Liver (tissue), 8 donors: ENCODE measurements at regions not wholly inside any gene's neighbourhood (a gene's known extent, or its start where the extent isn't known, plus 50 kb on each side); places are given as distances from the start of the nearest gene placed in this dataset.

Experiments used
- DNase-seq: peaks from one replicate; pipeline ENCODE4 v3.0.0-alpha.2; 2017; ENCODE audit warnings: low spot score
- H3K27ac ChIP-seq, 2 donors: one replicate each; pipeline ENCODE4 v1.7.0; 2013; ENCODE audit warnings: inconsistent platforms in 2 of 2, low read length in 2 of 2, control low read depth in 1 of 2, low read depth in 1 of 2, mild to moderate bottlenecking in 1 of 2
- H3K27me3 ChIP-seq, 4 donors: one replicate each; pipeline versions ENCODE4 v1.6.1 to v1.7.0; 2013; ENCODE audit warnings: low read length in 3 of 4, inconsistent platforms in 1 of 4, mild to moderate bottlenecking in 1 of 4, moderate library complexity in 1 of 4; ENCODE audit not compliant: control insufficient read depth in 4 of 4, insufficient read depth in 4 of 4
- H3K36me3 ChIP-seq, 4 donors: one replicate each; pipeline versions ENCODE4 v1.6.1 to v1.7.0; 2013; ENCODE audit warnings: low read length in 3 of 4, mild to moderate bottlenecking in 3 of 4, low read depth in 1 of 4, moderate library complexity in 1 of 4; ENCODE audit not compliant: control insufficient read depth in 4 of 4, insufficient read depth in 3 of 4
- H3K4me1 ChIP-seq, 4 donors: one replicate each; pipeline versions ENCODE4 v1.6.1 to v1.7.0; 2013; ENCODE audit warnings: low read length in 3 of 4, mild to moderate bottlenecking in 3 of 4, moderate library complexity in 1 of 4; ENCODE audit not compliant: control insufficient read depth in 4 of 4, insufficient read depth in 4 of 4
- H3K4me3 ChIP-seq, 3 donors: one replicate each; pipeline versions ENCODE4 v1.6.1 to v1.7.0; 2013; ENCODE audit warnings: low read length in 3 of 3, control low read depth in 1 of 3, low read depth in 1 of 3, mild to moderate bottlenecking in 1 of 3
- H3K9ac ChIP-seq, 2 donors: one replicate each; pipeline ENCODE4 v1.7.0; 2013; ENCODE audit warnings: low read length in 2 of 2, mild to moderate bottlenecking in 2 of 2, moderate library complexity in 2 of 2, control low read depth in 1 of 2, low read depth in 1 of 2
- H3K9me3 ChIP-seq, 4 donors: one replicate each; pipeline versions ENCODE4 v1.6.1 to v1.7.0; 2013; ENCODE audit warnings: low read length in 3 of 4; ENCODE audit not compliant: control insufficient read depth in 4 of 4
- EGR1 ChIP-seq, 2 donors: IDR thresholded peaks; 2 replicates each; pipeline ENCODE4 v1.6.1; 2016 to 2018; ENCODE audit warnings: antibody characterized with exemption in 2 of 2, low read depth in 2 of 2
- FOXA1 ChIP-seq: IDR thresholded peaks from 2 replicates; pipeline ENCODE4 v1.6.1; 2016; ENCODE audit warnings: antibody characterized with exemption
- FOXA2 ChIP-seq: IDR thresholded peaks from 2 replicates; pipeline ENCODE4 v1.6.1; 2016; ENCODE audit warnings: antibody characterized with exemption
- GABPA ChIP-seq, 2 donors: IDR thresholded peaks in 1 of 2; conservative IDR thresholded peaks in 1 of 2; 2 replicates each; pipeline ENCODE4 v1.6.1; 2016; ENCODE audit warnings: antibody characterized with exemption in 2 of 2, mild to moderate bottlenecking in 1 of 2, moderate library complexity in 1 of 2
- HNF4A ChIP-seq, 2 donors: conservative IDR thresholded peaks; 2 replicates each; pipeline ENCODE4 v1.6.1; 2016; ENCODE audit warnings: antibody characterized with exemption in 2 of 2, mild to moderate bottlenecking in 2 of 2
- HNF4G ChIP-seq: IDR thresholded peaks from 2 replicates; pipeline ENCODE4 v1.6.1; 2016; ENCODE audit warnings: antibody characterized with exemption
- JUND ChIP-seq, 2 donors: IDR thresholded peaks; 2 replicates each; pipeline ENCODE4 v1.6.1; 2016; ENCODE audit warnings: antibody characterized with exemption in 2 of 2
- NR2F2 ChIP-seq: IDR thresholded peaks from 2 replicates; pipeline ENCODE4 v1.6.1; 2016; ENCODE audit warnings: antibody characterized with exemption
- RAD21 ChIP-seq, 2 donors: IDR thresholded peaks; 2 replicates each; pipeline ENCODE4 v1.6.1; 2016; ENCODE audit warnings: antibody characterized with exemption in 2 of 2, mild to moderate bottlenecking in 2 of 2
- RXRA ChIP-seq, 2 donors: IDR thresholded peaks; 2 replicates each; pipeline ENCODE4 v1.6.1; 2017 to 2018; ENCODE audit warnings: antibody characterized with exemption in 2 of 2, mild to moderate bottlenecking in 1 of 2
- SP1 ChIP-seq: IDR thresholded peaks from 2 replicates; pipeline ENCODE4 v1.6.1; 2018; ENCODE audit warnings: antibody characterized with exemption, mild to moderate bottlenecking
- TAF1 ChIP-seq: conservative IDR thresholded peaks from 2 replicates; pipeline ENCODE4 v1.6.1; 2016; ENCODE audit warnings: antibody characterized with exemption, mild to moderate bottlenecking
- YY1 ChIP-seq: IDR thresholded peaks from 2 replicates; pipeline ENCODE4 v1.6.1; 2016; ENCODE audit warnings: antibody characterized with exemption, mild to moderate bottlenecking
- whole genome bisulfite sequencing: extraction: QIAGEN DNeasy Blood & Tissue Kit; methylation state at CpG from one replicate; pipeline ENCODE4 v1.1.7; 2013; 5-methylcytosine and 5-hydroxymethylcytosine counted together
- TF ChIP-seq, protein P1 (sequence below): fragments of 150-350 bp; IDR thresholded peaks from 2 replicates; pipeline ENCODE4 v1.5.1; 2017; ENCODE audit warnings: improper control_type of control experiment, low read depth, low read length; ENCODE audit not compliant: missing input control
- TF ChIP-seq, protein P2 (sequence below): IDR thresholded peaks from 2 replicates; pipeline ENCODE4 v1.6.1; 2016; ENCODE audit warnings: antibody characterized with exemption, mild to moderate bottlenecking
- TF ChIP-seq, protein P3 (sequence below): IDR thresholded peaks from 2 replicates; pipeline ENCODE4 v1.6.1; 2016; ENCODE audit warnings: antibody characterized with exemption
- TF ChIP-seq, protein P4 (sequence below): IDR thresholded peaks from 2 replicates; pipeline ENCODE4 v1.6.1; 2016; ENCODE audit warnings: antibody characterized with exemption
- TF ChIP-seq, protein P5 (sequence below): IDR thresholded peaks from 2 replicates; pipeline ENCODE4 v1.6.1; 2016; ENCODE audit warnings: antibody characterized with exemption
- donor health status: healthy.
- donor health status: healthy.
- donor health status: healthy.
- donor health status: healthy.
- donor health status: healthy.

DNA sequence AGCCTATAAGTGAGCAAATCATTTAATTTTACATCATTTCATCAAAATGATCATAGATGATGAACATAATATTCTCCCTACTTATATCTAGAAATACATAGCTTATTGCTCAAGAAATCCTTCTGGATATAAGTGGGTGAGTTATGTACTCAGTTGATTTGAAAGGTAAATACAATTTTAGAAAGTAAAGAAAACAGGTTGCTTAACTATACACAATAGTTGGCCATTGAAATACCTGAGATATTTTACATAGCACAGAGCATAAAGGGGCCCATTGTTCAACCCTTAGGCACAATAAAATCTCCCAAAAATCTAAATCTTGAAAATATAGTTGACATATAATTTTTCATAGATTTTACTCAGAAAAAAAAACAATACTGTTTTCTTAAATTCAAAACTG lies 782.0 kb upstream of the KLHL1 start (continued):
- TF ChIP-seq, protein P1, sequence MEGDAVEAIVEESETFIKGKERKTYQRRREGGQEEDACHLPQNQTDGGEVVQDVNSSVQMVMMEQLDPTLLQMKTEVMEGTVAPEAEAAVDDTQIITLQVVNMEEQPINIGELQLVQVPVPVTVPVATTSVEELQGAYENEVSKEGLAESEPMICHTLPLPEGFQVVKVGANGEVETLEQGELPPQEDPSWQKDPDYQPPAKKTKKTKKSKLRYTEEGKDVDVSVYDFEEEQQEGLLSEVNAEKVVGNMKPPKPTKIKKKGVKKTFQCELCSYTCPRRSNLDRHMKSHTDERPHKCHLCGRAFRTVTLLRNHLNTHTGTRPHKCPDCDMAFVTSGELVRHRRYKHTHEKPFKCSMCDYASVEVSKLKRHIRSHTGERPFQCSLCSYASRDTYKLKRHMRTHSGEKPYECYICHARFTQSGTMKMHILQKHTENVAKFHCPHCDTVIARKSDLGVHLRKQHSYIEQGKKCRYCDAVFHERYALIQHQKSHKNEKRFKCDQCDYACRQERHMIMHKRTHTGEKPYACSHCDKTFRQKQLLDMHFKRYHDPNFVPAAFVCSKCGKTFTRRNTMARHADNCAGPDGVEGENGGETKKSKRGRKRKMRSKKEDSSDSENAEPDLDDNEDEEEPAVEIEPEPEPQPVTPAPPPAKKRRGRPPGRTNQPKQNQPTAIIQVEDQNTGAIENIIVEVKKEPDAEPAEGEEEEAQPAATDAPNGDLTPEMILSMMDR = no peak
- no peak for TF ChIP-seq EGR1 (IDR thresholded peaks at IDR 0.05; ENCODE audit: low read depth in 2 of 2)

DNA sequence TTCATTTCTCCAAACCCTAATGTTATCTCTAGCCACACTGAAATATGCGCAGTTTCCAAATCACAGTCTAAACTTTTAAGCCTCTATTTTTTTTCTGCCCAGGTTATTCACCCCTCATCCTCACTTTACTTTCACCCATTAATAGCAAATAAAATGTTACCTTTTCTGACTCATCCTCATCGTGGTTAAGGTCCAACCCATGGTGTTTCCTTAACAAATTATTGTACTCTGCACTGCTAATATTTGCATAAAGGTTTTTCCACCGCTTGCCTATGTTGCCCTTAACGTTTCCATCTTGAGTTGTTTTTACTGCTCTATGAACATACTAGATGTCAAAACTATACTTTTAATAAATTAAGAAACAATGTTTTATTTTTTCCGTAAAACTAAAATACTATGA lies 780.9 kb upstream of the KLHL1 start:
- Histone ChIP-seq H3K27me3 (no peaks in the 10 kb centered on the region), H3K4me1 (peaks cover 0 to 7% (median 1%) of the 10 kb centered on the region in 4 donors), H3K9ac (no peak overlapping the region), H3K27ac (no peak overlapping the region), H3K36me3 (no peaks in the 10 kb centered on the region), H3K4me3 (no peak overlapping the region), H3K9me3 (no peaks in the 10 kb centered on the region)
- TF ChIP-seq NR2F2 (no peak), RAD21 (IDR thresholded peaks at IDR 0.05) (peak; percentile 45 to 57), GABPA (IDR thresholded peaks at IDR 0.05 in 1 of 2, conservative IDR thresholded peaks at IDR 0.05 in 1 of 2) (peak in 1 of 2 donors; percentile 31), SP1 (peak; percentile 93), HNF4G (peak; percentile 73), RXRA (IDR thresholded peaks at IDR 0.05) (peak; percentile 87 to 97), FOXA2 (peak; percentile 51), FOXA1 (peak; percentile 69), YY1 (peak; percentile 91), EGR1 (IDR thresholded peaks at IDR 0.05; ENCODE audit: low read depth in 2 of 2) (peak; percentile 39 to 80), HNF4A (conservative IDR thresholded peaks at IDR 0.05) (peak; percentile 94 to 99), JUND (IDR thresholded peaks at IDR 0.05) (peak; percentile 97 to 99), TAF1 (no peak)
- TF ChIP-seq, protein P2, sequence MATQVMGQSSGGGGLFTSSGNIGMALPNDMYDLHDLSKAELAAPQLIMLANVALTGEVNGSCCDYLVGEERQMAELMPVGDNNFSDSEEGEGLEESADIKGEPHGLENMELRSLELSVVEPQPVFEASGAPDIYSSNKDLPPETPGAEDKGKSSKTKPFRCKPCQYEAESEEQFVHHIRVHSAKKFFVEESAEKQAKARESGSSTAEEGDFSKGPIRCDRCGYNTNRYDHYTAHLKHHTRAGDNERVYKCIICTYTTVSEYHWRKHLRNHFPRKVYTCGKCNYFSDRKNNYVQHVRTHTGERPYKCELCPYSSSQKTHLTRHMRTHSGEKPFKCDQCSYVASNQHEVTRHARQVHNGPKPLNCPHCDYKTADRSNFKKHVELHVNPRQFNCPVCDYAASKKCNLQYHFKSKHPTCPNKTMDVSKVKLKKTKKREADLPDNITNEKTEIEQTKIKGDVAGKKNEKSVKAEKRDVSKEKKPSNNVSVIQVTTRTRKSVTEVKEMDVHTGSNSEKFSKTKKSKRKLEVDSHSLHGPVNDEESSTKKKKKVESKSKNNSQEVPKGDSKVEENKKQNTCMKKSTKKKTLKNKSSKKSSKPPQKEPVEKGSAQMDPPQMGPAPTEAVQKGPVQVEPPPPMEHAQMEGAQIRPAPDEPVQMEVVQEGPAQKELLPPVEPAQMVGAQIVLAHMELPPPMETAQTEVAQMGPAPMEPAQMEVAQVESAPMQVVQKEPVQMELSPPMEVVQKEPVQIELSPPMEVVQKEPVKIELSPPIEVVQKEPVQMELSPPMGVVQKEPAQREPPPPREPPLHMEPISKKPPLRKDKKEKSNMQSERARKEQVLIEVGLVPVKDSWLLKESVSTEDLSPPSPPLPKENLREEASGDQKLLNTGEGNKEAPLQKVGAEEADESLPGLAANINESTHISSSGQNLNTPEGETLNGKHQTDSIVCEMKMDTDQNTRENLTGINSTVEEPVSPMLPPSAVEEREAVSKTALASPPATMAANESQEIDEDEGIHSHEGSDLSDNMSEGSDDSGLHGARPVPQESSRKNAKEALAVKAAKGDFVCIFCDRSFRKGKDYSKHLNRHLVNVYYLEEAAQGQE = peak; percentile 72
- TF ChIP-seq, protein P3, sequence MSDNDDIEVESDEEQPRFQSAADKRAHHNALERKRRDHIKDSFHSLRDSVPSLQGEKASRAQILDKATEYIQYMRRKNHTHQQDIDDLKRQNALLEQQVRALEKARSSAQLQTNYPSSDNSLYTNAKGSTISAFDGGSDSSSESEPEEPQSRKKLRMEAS = peak; percentile 65
- TF ChIP-seq, protein P4, sequence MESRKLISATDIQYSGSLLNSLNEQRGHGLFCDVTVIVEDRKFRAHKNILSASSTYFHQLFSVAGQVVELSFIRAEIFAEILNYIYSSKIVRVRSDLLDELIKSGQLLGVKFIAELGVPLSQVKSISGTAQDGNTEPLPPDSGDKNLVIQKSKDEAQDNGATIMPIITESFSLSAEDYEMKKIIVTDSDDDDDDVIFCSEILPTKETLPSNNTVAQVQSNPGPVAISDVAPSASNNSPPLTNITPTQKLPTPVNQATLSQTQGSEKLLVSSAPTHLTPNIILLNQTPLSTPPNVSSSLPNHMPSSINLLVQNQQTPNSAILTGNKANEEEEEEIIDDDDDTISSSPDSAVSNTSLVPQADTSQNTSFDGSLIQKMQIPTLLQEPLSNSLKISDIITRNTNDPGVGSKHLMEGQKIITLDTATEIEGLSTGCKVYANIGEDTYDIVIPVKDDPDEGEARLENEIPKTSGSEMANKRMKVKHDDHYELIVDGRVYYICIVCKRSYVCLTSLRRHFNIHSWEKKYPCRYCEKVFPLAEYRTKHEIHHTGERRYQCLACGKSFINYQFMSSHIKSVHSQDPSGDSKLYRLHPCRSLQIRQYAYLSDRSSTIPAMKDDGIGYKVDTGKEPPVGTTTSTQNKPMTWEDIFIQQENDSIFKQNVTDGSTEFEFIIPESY = peak; percentile 88
- TF ChIP-seq, protein P5, sequence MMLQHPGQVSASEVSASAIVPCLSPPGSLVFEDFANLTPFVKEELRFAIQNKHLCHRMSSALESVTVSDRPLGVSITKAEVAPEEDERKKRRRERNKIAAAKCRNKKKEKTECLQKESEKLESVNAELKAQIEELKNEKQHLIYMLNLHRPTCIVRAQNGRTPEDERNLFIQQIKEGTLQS = peak; percentile 94
- TF ChIP-seq, protein P1 = no peak
- 42% methylated on average over 5 of the region's 5 CpGs for WGBS
- no peak for DNase-seq
